ENCODE measurements at regions not wholly inside any gene's neighbourhood (a gene's known extent, or its start where the extent isn't known, plus 50 kb on each side); places are given as distances from the start of the nearest gene placed in this dataset.

- Histone ChIP-seq H3K4me3 (no peak overlapping the region), H3K27ac (no peak overlapping the region), H3K4me1 (no peaks in the 10 kb centered on the region), H3K36me3 (ENCODE audit: insufficient read depth in 1 of 2, low read depth in 1 of 2) (no peaks in the 10 kb centered on the region), H3K9me3 (no peaks in the 10 kb centered on the region), H3K27me3 (ENCODE audit: insufficient read depth in 3 of 3, low read length in 2 of 3) (no peaks in the 10 kb centered on the region)
- TF ChIP-seq, protein P1, sequence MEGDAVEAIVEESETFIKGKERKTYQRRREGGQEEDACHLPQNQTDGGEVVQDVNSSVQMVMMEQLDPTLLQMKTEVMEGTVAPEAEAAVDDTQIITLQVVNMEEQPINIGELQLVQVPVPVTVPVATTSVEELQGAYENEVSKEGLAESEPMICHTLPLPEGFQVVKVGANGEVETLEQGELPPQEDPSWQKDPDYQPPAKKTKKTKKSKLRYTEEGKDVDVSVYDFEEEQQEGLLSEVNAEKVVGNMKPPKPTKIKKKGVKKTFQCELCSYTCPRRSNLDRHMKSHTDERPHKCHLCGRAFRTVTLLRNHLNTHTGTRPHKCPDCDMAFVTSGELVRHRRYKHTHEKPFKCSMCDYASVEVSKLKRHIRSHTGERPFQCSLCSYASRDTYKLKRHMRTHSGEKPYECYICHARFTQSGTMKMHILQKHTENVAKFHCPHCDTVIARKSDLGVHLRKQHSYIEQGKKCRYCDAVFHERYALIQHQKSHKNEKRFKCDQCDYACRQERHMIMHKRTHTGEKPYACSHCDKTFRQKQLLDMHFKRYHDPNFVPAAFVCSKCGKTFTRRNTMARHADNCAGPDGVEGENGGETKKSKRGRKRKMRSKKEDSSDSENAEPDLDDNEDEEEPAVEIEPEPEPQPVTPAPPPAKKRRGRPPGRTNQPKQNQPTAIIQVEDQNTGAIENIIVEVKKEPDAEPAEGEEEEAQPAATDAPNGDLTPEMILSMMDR (IDR thresholded peaks at IDR 0.05): no peak
- DNase-seq (no peak), ATAC-seq (no peak)
- 62 to 70% (median 63%) methylated on average over 1 of the region's 1 CpG for WGBS, 3 donors
- intact Hi-C loops (cut with DNase I): no loop called here
Measured at GRCh38 chr5:63293317-63293716, 668.9 kb downstream of the HTR1A start.

DNA sequence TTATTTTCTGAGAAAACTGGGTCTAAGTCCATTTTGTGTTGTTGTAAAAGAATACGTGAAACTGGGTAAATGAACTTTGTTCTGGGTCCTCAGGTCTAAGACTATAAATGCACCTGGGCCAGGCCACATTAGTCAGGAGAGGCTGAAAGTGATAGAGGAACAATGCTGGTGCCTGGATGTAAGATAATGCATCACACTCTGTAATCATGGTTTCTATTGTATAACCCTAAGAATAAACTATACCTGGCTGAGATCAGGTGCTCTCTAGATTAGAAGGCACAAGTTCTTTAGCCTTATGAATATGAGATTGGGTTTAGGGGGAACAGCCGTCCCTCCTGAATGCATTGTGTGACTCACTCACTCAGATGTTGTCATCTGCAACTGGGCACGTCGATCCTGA, 675.5 kb downstream of the HTR1A start:
- DNase-seq (no peak), ATAC-seq (no peak)
- Histone ChIP-seq H3K36me3 (ENCODE audit: insufficient read depth in 1 of 2, low read depth in 1 of 2) (no peaks in the 10 kb centered on the region), H3K4me1 (no peaks in the 10 kb centered on the region), H3K9me3 (no peaks in the 10 kb centered on the region), H3K4me3 (no peak overlapping the region), H3K27ac (no peak overlapping the region), H3K27me3 (ENCODE audit: insufficient read depth in 3 of 3, low read length in 2 of 3) (no peaks in the 10 kb centered on the region)
- intact Hi-C loops (cut with DNase I): no loop called here
- 81 to 91% (median 88%) methylated on average over 4 of the region's 4 CpGs for WGBS, 3 donors
- TF ChIP-seq, protein P1 (IDR thresholded peaks at IDR 0.05): no peak

DNA sequence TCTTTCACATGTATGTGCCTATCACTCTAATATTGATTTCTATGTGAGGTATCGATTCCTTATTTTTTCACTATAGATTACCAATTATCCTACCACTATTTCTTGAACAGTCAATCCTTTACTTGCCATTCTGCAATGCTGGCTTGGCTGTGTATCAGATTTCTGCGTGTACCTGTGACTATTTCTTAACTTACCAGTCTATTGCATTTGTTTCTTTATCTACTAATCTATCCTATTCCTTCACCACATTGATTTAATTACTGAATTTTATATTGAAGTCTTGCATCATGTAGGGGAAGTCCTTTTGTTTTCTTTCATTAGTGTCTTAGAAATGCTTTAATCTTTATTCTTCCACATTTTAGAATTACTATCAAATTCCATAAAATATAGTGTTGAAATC, 684.8 kb downstream of the LRRC70 start:
- H3K36me3 ChIP-seq (ENCODE audit: insufficient read depth in 1 of 2, low read depth in 1 of 2): no peaks in the 10 kb centered on the region
- no peak for DNase-seq
- H3K9me3 ChIP-seq: no peaks in the 10 kb centered on the region
- WGBS, 3 donors: 82 to 84% (median 83%) methylated on average over 2 of the region's 2 CpGs
- ATAC-seq: no peak
- no peak overlapping the region for H3K4me3 ChIP-seq
- H3K27me3 ChIP-seq (ENCODE audit: insufficient read depth in 3 of 3, low read length in 2 of 3): no peaks in the 10 kb centered on the region
- no peaks in the 10 kb centered on the region for H3K4me1 ChIP-seq
- intact Hi-C loops (cut with DNase I): no loop called here
- no peak overlapping the region for H3K27ac ChIP-seq
- TF ChIP-seq, protein P1 (IDR thresholded peaks at IDR 0.05): no peak

DNA sequence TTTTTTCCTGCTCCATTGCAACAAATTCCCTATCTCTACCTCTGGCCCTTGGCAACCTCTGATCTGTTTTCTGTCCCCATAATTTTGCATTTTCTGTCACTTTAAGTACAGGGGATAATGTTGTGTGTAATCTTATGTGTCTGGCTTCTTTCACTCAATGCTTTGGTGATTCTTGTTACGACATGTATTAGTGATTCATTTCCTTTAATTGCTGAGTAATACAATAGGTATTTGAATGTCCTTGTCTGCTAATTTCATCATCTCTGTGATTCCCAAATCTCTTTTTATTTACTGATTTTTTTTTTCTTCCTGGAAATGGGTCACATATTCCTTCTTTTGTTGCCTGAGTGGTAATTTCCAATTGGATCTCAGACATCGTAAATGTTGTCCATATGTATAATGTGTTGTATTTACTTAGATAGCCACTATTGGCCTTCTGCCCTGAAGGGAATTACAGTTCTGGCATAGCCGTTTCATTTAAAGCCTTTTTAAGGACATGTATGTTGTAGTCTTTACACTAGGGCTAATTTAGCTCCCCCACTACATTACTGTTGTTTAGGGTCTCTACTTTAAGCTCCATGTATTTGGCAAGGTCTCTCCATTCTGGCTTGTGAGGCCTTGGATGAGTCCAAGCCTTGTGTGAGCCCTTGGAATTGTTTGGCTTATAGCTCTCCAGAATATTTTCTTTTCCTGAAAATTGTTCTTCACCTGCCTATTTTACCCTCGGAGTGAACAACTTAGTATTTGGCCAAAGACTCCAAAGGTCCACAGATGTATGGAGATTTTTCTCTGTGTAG, 683.8 kb downstream of the LRRC70 start:
- TF ChIP-seq, protein P1 (IDR thresholded peaks at IDR 0.05): no peak
- no peak for DNase-seq
- H3K4me3 ChIP-seq: no peak overlapping the region
- no peaks in the 10 kb centered on the region for H3K27me3 ChIP-seq (ENCODE audit: insufficient read depth in 3 of 3, low read length in 2 of 3)
- WGBS, 3 donors: 36 to 39% (median 37%) methylated on average over 4 of the region's 4 CpGs
- no peaks in the 10 kb centered on the region for H3K9me3 ChIP-seq
- ATAC-seq: no peak
- intact Hi-C loops (cut with DNase I): no loop called here
- no peaks in the 10 kb centered on the region for H3K4me1 ChIP-seq
- no peaks in the 10 kb centered on the region for H3K36me3 ChIP-seq (ENCODE audit: insufficient read depth in 1 of 2, low read depth in 1 of 2)
- no peak overlapping the region for H3K27ac ChIP-seq

- no peak for ATAC-seq
- intact Hi-C loops (cut with DNase I): no loop called here
- TF ChIP-seq, protein P1 (IDR thresholded peaks at IDR 0.05): no peak
- no peaks in the 10 kb centered on the region for H3K4me1 ChIP-seq
- no peak overlapping the region for H3K27ac ChIP-seq
- H3K4me3 ChIP-seq: no peak overlapping the region
- H3K27me3 ChIP-seq (ENCODE audit: insufficient read depth in 3 of 3, low read length in 2 of 3): no peaks in the 10 kb centered on the region
- no peaks in the 10 kb centered on the region for H3K36me3 ChIP-seq (ENCODE audit: insufficient read depth in 1 of 2, low read depth in 1 of 2)
- no peaks in the 10 kb centered on the region for H3K9me3 ChIP-seq
- no peak for DNase-seq
Measured at GRCh38 chr5:63261695-63262094, 683.1 kb downstream of the LRRC70 start.
